ENCODE measurements at regions not wholly inside any gene's neighbourhood (a gene's known extent, or its start where the extent isn't known, plus 50 kb on each side); places are given as distances from the start of the nearest gene placed in this dataset.
A peak's percentile ranks its signal among the peaks of the same experiment; 100 is the strongest.
"Not testable (repeated sequence)": the region's sequence is repeated elsewhere in the genome, so short reads cannot be mapped to it uniquely, and the experiment has no call there.

- H3K27ac ChIP-seq: no peak overlapping the region
- no peak for TF ChIP-seq ZFX (IDR thresholded peaks at IDR 0.05)
- TF ChIP-seq, protein P1, sequence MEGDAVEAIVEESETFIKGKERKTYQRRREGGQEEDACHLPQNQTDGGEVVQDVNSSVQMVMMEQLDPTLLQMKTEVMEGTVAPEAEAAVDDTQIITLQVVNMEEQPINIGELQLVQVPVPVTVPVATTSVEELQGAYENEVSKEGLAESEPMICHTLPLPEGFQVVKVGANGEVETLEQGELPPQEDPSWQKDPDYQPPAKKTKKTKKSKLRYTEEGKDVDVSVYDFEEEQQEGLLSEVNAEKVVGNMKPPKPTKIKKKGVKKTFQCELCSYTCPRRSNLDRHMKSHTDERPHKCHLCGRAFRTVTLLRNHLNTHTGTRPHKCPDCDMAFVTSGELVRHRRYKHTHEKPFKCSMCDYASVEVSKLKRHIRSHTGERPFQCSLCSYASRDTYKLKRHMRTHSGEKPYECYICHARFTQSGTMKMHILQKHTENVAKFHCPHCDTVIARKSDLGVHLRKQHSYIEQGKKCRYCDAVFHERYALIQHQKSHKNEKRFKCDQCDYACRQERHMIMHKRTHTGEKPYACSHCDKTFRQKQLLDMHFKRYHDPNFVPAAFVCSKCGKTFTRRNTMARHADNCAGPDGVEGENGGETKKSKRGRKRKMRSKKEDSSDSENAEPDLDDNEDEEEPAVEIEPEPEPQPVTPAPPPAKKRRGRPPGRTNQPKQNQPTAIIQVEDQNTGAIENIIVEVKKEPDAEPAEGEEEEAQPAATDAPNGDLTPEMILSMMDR (conservative IDR thresholded peaks at IDR 0.05): no peak
Measured at GRCh38 chr3:74387111-74387735, 227.2 kb downstream of the CNTN3 start.

DNA sequence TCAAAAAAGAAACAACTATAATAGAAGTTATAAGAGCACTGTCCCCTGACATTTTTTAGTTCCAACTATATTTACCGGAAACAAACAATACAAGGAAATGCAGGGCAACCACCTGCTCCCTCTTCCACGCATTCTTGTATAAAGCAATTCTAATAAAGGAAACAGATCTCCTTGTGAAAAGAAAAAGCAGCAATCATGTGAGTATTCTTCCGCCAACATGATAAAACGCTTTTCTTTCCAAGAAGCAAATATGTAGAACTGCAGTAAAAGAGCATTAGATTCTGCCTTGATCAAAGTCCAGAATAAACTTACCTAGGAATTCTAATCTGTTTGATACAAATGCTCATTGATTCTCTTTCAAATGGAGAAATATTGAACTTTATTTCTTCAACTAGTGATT is 230.3 kb downstream of the CNTN3 start:
- TF ChIP-seq, protein P1 (conservative IDR thresholded peaks at IDR 0.05): no peak
- no peak for TF ChIP-seq ZFX (IDR thresholded peaks at IDR 0.05)
- H3K27ac ChIP-seq: no peak overlapping the region

DNA sequence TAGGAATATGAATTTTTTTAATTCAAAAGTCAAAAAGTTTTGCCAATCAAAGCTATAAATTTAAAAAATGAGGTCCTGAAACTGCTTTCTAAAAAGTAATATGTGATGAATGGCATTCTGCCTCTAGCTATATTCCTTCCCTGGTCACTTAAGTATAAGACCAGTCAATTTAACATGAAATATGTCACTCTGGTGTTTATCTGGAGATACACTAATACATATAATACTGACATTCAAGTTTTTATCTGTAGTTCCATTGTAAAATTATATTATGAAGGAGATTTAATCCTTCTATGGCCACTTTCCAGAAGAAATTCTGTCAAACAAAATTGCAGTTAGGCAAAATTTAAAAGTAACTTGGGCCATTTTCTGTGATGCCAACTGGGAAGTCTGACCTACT is 236.8 kb downstream of the CNTN3 start:
- H3K27ac ChIP-seq: no peak overlapping the region
- TF ChIP-seq ZFX (IDR thresholded peaks at IDR 0.05): no peak
- TF ChIP-seq, protein P1 (conservative IDR thresholded peaks at IDR 0.05): no peak

DNA sequence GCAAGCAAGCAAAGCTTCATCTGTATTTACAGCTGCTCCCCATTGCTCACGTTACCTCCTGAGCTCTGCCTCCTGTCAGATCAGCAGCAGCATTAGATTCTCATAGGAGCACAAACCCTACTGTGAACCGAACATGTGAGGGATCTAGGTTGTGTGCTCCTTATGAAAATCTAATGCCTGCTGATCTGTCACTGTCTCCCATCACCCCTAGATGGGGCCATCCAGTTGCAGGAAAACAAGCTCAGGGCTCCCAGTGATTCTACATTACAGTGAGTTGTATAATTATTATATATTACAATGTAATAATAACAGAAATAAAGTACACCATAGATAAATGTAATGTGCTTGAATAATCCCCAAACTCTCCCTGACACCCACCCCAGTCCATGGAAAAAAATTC is 238.1 kb downstream of the CNTN3 start:
- not testable (repeated sequence) for H3K27ac ChIP-seq
- TF ChIP-seq, protein P1 (conservative IDR thresholded peaks at IDR 0.05): peak; percentile 32

DNA sequence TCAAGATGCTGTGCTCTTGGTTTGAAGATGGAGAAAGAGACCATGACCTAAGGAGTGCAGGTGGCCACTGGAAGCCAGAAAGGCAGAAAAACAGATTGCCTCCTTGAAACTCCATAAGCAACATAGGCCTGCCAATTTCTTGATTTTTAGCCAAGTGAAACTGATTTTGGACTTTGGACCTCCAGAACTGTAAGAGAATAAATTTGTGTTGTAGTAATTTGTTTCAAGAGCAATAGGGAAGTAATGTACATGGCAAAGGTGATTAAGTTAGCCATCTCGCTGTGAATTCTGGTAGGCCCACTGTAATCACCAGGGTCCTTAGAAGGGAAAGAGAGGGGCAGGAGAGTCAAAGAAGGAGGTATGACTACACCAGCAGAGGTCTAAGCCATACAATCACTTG is 238.8 kb downstream of the CNTN3 start:
- no peak for TF ChIP-seq ZFX (IDR thresholded peaks at IDR 0.05)
- TF ChIP-seq, protein P1 (conservative IDR thresholded peaks at IDR 0.05): no peak
- no peak overlapping the region for H3K27ac ChIP-seq

DNA sequence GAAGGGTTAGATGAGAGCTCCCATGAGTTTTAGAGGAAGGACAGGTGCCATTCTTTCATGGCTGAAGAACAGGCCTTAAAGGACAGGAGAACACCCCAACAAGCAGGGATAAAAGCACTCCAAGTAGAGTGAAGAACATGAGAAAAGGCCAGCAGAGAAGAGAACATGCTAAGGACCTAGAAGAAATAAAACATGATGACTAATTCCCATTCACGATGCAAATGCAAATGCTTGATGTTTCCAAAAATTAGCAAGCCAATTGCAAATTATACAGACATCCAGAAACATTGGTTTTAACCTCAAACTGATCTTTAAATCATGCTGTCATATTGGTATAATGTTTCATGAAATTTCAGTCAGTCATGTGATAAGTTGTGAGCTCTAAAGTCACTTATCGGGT is 241.7 kb downstream of the CNTN3 start:
- TF ChIP-seq, protein P1 (conservative IDR thresholded peaks at IDR 0.05): no peak
- no peak for TF ChIP-seq ZFX (IDR thresholded peaks at IDR 0.05)
- no peak overlapping the region for H3K27ac ChIP-seq

GRCh38 chr3:74370342-74370741 is 244.1 kb downstream of the CNTN3 start:
- TF ChIP-seq, protein P1 (conservative IDR thresholded peaks at IDR 0.05): no peak
- TF ChIP-seq ZFX (IDR thresholded peaks at IDR 0.05): no peak

More at GRCh38 chr3:74370342-74370741, 244.1 kb downstream of the CNTN3 start:
- H3K27ac ChIP-seq: no peak overlapping the region

All from C4-2B (cell line).